GM18870 (cell line): ENCODE measurements at regions not wholly inside any gene's neighbourhood (a gene's known extent, or its start where the extent isn't known, plus 50 kb on each side); places are given as distances from the start of the nearest gene placed in this dataset.

Source experiments
- ATAC-seq: cut with Tn5 transposase; IDR thresholded peaks from one replicate; pipeline ENCODE4 v1.9.1; 2021; ENCODE audit warnings: moderate library complexity; ENCODE audit not compliant: unreplicated experiment

DNA sequence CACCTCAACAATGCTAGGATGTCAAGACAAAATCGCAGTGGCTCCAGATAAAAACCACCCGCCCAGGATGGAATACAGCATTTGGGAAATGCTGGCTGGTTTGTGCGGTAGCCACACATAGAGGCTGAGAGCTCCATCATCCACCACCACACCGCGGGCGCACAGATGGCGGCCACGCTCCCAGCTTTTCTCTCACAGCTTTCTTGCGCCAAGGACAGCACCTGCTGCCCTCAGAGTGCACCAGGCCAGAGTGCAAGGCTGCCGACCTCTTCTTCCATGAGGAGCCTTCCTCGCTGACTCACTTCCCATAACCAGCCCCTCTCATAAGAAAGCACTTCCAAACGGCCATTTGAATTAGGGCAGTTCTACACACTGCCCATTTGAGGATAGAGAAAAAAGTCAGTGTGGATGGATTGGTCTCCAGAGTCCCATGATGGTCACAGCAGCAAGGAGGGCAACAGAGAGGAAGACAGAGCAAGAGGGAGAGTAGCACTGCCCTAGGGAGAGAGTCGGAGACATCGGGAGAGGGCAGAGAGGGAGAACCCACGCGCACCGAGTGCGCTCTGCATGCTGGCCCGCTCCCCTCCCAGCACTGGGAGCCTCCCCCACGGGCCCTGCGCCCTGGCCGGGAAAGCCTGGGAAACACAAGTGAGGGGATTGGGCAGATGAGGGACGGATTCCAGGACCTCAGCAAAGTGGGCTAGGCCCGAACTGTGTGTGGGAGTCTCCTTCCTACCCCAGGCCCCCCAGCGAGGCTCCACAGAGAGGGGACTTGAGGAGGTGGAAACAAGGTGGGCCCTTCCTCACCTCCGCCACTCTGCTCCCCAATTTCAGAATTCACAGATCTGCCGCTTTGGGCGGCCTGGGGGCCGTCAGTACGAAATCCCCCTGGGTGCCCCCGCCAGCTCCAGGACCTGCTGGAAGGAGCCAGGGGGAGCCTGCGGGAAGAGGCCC, 156.9 kb downstream of the USP12 start:
- ATAC-seq: no peak

GRCh38 chr13:27012482-27013197, 159.0 kb downstream of the USP12 start:
- ATAC-seq: no peak

- no peak for ATAC-seq
Measured at GRCh38 chr13:27011661-27012060, 159.9 kb downstream of the USP12 start.

- ATAC-seq: no peak
Measured at GRCh38 chr13:27008733-27009132, 162.9 kb downstream of the USP12 start.

DNA sequence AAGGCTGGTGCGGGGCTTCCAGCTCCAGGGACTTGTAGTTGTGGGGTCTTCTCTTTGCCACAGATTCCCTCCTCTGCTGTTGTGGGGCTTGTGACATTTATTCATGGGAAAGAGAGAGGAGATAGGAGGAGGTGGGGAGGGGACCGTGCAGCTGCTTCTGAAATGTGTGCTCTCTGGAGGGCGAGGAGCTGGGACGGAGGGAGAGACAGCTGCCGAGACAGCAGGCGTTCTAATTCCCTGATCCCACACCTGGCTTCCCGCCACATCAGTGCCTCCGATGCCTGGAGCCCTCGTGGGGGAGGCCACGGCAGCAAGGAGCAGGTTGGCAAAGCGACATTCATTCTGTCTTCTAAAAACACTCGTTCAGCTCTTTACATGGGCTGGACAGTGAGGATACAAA, 164.4 kb downstream of the USP12 start:
- no peak for ATAC-seq

DNA sequence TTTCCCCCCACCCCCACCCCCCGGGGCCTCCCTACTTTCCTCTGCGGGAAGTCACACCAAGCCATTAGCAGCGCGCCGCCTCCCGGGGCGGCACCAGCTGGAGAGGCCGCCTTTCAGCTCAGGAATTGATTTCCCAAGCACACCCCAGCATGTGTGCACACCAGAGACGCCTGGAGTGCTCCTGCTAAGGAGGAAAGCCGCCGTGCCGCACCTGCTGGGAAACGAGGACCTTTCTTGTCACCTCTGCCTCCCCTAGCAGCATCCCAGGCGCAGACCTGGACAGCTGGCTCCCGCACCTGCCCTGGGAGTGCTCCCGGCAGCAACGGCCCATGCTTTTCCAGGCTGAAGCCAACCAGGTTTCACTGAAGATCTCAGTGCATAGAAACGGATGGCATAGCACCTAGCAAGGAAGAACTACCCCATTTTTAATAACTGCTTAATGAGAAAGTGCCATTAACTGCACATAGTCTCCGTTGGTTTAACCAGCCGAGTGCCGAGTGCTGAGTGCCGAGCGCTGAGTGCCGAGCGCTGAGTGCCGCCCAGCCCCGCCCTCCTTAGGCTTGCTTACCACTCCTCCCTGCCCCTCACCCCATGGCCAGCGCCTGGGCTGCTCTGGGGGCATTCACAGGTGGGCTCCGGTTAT, 165.0 kb downstream of the USP12 start:
- ATAC-seq: no peak

DNA sequence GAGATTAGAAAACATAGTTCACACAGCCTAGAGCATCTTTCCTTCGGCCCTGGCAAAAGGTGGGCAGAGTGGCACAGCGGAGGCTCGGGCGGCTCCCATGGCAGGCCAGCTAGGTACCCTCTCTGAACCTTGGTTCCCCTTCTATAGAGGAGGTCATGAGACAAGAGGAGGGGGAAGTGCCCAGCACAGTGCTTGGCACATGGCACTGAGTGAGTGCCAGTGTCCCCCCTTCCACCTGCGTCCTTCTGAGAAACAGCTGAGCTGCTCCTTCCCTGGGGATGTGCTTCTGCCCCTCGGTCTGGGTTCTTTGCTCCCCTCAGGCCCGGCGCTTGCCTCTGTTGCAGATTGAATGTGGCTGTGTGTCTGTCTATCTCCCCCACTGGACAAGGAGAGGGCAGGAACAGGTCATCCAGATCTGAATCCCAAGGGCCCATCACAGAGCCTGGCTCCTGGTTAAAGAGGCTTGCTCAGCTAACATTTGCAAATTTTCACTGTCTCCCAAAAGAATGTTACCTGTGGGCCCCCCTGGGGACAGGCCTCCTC, 165.6 kb downstream of the USP12 start:
- no peak for ATAC-seq

DNA sequence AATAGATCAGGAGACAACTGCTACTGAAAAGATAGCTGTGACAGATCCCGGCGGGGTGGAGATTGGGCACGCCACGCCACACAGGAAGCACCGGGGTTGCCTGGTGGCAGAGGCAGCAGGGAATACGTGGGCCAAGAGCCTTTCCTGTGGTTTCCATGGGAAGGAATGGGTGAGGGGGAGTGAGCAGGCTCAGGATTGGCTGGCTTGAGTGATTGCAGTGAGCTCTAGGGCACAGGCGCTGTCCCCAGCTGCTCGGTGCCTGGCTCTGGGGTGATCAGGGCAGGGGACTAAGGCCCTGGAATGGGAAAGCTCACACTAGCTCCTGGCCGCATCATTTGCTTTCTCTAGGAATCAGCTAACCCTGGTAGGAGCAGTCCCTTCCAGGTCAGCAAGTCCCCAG, 166.1 kb downstream of the USP12 start:
- no peak for ATAC-seq

DNA sequence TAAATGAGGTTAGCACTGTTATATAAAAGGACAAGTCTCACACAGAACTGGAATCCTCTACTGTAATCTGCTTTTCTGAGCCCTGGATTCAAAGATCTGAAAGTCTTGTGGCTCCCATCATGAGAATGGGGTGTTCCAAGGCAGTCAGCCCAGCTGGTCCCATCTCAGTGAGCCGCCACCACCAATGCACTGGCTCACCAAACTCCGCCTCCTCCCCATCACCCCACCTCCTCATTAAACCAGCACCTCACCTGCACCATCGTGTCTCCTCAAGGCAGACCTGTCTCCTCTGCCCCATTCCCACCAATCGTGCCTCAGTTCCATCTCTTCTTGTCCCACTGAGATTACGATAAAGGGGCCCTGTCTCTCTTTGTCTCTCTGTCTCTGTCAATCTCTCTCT, 166.7 kb downstream of the USP12 start:
- ATAC-seq: no peak

GRCh38 chr13:27004326-27004725, 167.3 kb downstream of the USP12 start:
- no peak for ATAC-seq

DNA sequence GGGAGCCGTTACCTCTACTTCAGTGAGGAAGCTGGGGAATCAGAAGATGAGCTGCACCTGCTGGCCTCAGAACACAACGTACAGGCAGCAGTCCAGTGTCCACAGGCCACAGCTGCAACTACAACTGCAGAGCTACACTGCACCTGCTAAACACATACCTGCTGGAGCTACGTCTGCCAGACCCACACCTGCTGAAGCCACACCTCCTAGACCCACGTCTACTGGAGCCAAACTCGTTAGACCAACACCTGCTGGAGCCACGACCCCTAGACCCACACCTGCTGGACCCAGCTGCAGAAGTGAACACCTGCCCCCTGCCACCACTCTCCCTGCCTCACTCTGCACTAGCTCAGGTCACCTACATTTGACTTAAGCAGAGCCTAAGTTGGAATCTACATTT, 169.9 kb downstream of the USP12 start:
- ATAC-seq: no peak

- ATAC-seq: no peak
Measured at GRCh38 chr13:27000686-27001085, 170.9 kb downstream of the USP12 start.

DNA sequence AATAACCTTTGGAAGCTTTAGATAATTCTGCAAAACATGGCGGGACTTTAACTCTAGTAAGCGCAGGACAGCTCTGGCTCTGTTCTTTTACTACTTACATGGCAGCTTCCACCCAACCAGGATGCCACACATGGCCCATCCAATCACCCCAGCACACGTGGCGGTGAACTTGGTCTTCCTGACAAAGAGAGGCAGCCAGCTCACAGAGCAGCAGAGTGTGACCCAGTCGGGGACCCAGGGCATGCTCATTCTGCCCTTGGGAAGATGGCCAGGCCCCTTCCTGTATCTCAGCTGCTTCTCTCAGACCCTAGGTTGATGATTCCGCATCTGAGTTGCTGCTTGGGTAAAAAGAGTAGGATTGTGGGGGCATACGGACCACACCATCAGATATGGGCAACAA, 172.1 kb downstream of the USP12 start:
- no peak for ATAC-seq

DNA sequence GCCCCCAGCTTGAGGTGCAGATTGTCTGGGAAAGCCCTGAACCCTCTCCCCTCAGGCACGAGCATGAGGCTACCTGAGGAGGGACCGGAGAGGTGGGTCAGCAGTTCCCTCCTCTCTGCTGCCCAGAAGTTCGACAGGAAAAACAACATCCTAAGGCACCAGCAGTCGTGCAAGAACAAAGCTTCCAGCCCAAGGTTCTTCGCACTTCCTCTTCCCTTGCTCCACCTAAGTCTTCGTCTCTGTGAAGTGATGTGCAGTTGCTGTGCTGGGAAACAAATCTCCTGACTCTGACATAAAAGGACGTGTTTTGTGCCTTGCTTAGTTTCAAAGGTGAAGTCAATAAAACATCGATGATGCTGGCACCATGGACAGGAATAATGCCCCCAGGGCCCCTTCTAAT, 173.3 kb downstream of the USP12 start:
- no peak for ATAC-seq

- peak; percentile 78 for ATAC-seq
Measured at GRCh38 chr13:26996965-26997752, 174.5 kb downstream of the USP12 start.

DNA sequence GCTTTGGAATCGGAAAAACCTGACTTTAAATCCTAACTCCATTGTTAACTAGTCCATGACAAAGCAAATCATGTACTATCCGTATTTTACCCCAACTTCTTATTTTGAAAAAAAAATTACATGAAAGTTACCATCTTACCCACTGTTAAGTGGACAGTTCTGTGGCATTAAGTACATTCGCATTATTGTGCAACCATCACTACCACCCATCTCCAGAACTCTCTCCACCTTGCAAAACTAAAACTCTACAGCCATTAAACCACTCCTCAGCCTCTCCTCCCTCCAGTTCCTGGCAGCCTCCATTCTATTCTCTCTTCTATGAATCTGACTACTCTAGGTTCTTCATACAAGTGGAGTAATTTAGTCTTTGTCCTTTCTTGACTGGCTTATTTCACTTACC, 176.5 kb downstream of the USP12 start:
- no peak for ATAC-seq

- ATAC-seq: no peak
Measured at GRCh38 chr13:26993780-26994179, 177.8 kb downstream of the USP12 start.

DNA sequence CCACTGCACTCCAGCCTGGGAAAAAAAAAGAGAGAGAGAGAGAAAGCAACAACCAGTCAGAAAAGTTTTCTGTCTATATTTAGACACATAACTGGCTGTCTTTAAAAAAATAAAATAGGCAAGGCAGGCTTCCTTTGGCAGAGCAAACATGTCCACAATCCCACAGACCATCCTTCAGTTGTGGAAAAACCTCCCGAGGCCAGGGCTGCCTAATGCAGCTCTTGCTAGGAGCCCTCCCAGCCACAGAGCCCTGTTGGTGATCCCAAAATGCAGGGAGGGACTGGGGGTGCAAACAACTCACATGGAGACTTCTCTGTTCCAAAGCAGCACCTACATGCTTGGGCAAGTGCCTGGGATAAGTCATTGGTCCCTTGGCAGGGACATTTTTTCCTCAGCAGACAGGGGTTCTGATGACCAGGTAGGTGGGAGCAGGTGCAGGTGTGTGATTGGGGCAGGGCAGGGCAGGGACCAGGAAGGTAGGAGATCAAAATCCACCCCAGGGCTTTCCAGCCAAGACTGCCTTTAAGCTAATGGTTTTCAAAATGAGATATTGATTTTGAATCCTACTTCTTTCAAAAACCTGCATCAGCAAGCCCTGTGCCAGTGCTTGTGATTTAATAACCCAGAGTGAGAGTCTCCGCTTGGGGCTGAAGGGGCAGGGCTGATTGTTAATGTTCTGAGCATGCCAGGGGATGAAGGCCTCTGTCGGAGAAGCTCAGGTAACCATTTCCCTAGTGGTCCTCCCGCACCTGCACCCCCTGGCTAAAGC, 178.5 kb downstream of the USP12 start:
- ATAC-seq: no peak

- ATAC-seq: no peak
Measured at GRCh38 chr13:26991508-26992181, 180.0 kb downstream of the USP12 start.
